H1 (cell line): ENCODE measurements at regions not wholly inside any gene's neighbourhood (a gene's known extent, or its start where the extent isn't known, plus 50 kb on each side); places are given as distances from the start of the nearest gene placed in this dataset.

Source experiments
- CTBP2 ChIP-seq: IDR thresholded peaks from 2 replicates; pipeline ENCODE4 v1.7.0; 2011; ENCODE audit warnings: borderline replicate concordance, mild to moderate bottlenecking, moderate library complexity, mixed read lengths, low read length; ENCODE audit not compliant: insufficient read depth, insufficient read length
- POLR2AphosphoS5 ChIP-seq: IDR thresholded peaks from 2 replicates; pipeline ENCODE4 v1.6.1; 2011; ENCODE audit warnings: low read depth, low read length
- RBBP5 ChIP-seq: IDR thresholded peaks from 2 replicates; pipeline ENCODE4 v1.7.1; 2012; ENCODE audit warnings: low read depth, mild to moderate bottlenecking, inconsistent platforms, low read length, moderate library complexity, borderline replicate concordance
- TAF1 ChIP-seq: IDR thresholded peaks from 2 replicates; pipeline ENCODE4 v1.6.1; 2011; ENCODE audit warnings: mild to moderate bottlenecking, low read depth, low read length

GRCh38 chr18:1487457-1487856 is 582.8 kb downstream of the ADCYAP1 start (continued):
- no peak for TF ChIP-seq RBBP5
- no peak for TF ChIP-seq POLR2AphosphoS5
- TF ChIP-seq TAF1 = no peak
- no peak for TF ChIP-seq CTBP2
